ENCODE measurements at regions not wholly inside any gene's neighbourhood (a gene's known extent, or its start where the extent isn't known, plus 50 kb on each side); places are given as distances from the start of the nearest gene placed in this dataset.

DNA sequence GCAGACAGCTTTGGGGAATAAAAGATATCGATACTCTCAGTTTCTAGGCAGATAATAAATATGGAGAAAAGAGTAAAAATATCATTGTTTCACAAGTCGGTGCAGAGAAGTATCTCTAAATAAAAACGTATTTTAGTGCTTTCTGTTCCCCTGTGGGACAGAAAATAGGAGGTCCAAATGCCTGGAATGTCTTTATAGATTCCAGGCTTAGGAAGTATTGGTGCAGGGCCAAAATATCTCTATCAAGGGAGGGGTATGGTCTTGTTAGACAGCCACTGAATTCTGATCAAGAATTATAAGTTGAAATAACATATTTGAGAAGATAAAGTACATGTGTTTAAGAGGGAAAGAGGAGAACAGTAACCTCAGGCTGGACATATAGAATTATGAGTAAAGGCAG lies 596.4 kb downstream of the PCDH18 start:
- TF ChIP-seq ZNF274 (IDR thresholded peaks at IDR 0.05; ENCODE audit: low read depth, low read length) (no peak), POLR2A (IDR thresholded peaks at IDR 0.05; ENCODE audit: borderline replicate concordance, extremely low read depth, insufficient read depth, insufficient read length) (no peak), CEBPB (IDR thresholded peaks at IDR 0.05; ENCODE audit: low read depth) (no peak), RAD21 (IDR thresholded peaks at IDR 0.05; ENCODE audit: low read depth) (no peak), FOSL1 (IDR thresholded peaks at IDR 0.05; ENCODE audit: low read depth) (no peak), SIN3A (IDR thresholded peaks at IDR 0.05; ENCODE audit: low read depth) (no peak), POLR2AphosphoS5 (IDR thresholded peaks at IDR 0.05; ENCODE audit: low read depth, low read length) (no peak), EZH2 (IDR thresholded peaks at IDR 0.05) (no peak)
- TF ChIP-seq, protein P1, sequence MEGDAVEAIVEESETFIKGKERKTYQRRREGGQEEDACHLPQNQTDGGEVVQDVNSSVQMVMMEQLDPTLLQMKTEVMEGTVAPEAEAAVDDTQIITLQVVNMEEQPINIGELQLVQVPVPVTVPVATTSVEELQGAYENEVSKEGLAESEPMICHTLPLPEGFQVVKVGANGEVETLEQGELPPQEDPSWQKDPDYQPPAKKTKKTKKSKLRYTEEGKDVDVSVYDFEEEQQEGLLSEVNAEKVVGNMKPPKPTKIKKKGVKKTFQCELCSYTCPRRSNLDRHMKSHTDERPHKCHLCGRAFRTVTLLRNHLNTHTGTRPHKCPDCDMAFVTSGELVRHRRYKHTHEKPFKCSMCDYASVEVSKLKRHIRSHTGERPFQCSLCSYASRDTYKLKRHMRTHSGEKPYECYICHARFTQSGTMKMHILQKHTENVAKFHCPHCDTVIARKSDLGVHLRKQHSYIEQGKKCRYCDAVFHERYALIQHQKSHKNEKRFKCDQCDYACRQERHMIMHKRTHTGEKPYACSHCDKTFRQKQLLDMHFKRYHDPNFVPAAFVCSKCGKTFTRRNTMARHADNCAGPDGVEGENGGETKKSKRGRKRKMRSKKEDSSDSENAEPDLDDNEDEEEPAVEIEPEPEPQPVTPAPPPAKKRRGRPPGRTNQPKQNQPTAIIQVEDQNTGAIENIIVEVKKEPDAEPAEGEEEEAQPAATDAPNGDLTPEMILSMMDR (IDR thresholded peaks at IDR 0.05 in 2 of 3, conservative IDR thresholded peaks at IDR 0.05 in 1 of 3; ENCODE audit: borderline replicate concordance in 1 of 3, insufficient read depth in 1 of 3, low read depth in 2 of 3, low read length in 2 of 3), result no peak
- TF ChIP-seq, protein P2, sequence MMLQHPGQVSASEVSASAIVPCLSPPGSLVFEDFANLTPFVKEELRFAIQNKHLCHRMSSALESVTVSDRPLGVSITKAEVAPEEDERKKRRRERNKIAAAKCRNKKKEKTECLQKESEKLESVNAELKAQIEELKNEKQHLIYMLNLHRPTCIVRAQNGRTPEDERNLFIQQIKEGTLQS (IDR thresholded peaks at IDR 0.05), result no peak
- TF ChIP-seq, protein P3, sequence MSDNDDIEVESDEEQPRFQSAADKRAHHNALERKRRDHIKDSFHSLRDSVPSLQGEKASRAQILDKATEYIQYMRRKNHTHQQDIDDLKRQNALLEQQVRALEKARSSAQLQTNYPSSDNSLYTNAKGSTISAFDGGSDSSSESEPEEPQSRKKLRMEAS (IDR thresholded peaks at IDR 0.05), result no peak

All from HCT116 (cell line).